GM23248 (cell line): ENCODE measurements at regions not wholly inside any gene's neighbourhood (a gene's known extent, or its start where the extent isn't known, plus 50 kb on each side); places are given as distances from the start of the nearest gene placed in this dataset.

Source experiments
- EZH2 ChIP-seq: fragments of 200-600 bp; sonication (generic); IDR thresholded peaks from 2 replicates; pipeline ENCODE4 v1.6.1; 2018; ENCODE audit warnings: antibody characterized with exemption, mild to moderate bottlenecking; ENCODE audit not compliant: insufficient read depth, poor library complexity, severe bottlenecking
- EZH2phosphoT487 ChIP-seq: fragments of 200-600 bp; sonication (generic); IDR thresholded peaks from 2 replicates; pipeline ENCODE4 v1.6.1; 2018; ENCODE audit warnings: antibody characterized with exemption, moderate library complexity, mild to moderate bottlenecking, low read depth; ENCODE audit not compliant: insufficient read depth

DNA sequence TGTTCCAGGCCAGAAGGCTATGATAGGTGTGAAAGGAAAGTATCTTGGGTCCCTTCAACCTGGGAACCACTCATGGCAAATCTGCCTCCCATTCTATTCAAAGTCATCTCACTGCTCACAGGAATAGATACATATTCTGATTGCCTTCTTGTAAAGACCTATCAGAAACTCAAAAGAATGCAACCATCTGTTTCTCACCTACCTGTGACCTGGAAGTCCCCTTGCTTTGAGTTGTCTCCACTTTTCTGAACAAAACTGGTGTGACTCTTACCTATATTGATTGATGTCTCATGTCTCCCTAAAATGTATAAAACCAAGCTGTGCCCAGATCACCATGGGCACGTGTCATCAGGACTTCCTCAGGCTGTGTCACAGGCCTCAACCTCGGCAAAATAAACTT lies 1149.3 kb downstream of the NSUN3 start:
- TF ChIP-seq EZH2phosphoT487, result no peak
- TF ChIP-seq EZH2, result no peak
